ENCODE measurements at regions not wholly inside any gene's neighbourhood (a gene's known extent, or its start where the extent isn't known, plus 50 kb on each side); places are given as distances from the start of the nearest gene placed in this dataset.

DNA sequence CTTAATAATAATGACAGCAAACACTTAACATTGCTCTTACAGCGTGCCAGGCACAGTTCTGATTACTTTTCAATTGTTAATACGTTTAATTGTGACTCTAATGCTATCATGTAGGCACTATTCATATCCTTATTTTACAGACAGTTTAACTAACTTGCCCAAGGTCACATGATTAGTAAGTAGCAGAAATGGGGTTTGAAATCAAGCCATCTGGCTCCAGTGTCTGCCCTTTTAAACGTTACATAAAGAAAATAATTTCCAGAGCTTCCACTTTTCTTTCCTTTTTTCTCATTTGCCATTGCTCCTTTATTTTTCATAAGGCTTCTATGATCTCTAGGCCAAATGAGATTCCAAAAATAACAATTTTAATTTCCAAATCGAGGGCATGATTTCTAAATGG is 50.6 kb upstream of the IKZF2 start:
- no peak for DNase-seq

DNA sequence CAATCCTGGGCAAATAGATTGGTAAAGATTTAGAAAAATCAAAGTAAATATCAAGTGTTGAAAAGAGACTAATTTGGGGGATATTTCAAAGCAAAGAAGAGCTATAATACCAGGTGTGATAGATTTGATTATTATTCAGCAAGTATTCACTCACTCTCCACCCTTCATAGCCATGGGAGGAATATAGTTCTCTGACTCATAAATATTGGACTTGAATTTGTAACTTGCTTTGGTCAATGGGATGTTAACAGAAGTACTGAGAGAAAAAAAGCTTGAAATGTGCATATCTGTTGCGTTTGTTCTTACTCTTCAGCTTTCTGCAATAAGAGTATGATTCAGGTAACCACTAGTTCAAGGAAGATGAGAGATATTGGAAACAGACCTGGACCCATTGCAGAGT is 54.5 kb upstream of the IKZF2 start:
- no peak for DNase-seq

DNA sequence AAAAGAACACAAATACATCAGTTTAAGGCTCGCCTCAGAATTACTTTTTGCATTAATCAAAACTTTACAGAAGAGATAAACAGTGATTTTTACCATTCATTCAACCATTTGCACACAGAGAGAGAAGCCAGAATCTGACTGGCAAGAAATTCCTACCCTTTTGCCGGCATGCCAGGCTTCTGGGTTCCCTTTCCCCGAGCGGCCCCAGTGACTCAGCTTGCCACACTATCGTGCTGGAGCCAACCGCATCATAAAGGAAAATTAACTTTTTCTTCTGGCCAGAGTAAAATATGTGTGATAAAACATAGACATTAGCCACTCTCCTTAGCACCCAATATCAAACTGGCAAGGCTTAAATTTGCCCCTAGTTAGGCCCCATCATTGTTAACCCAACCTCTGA is 61.8 kb upstream of the IKZF2 start:
- DNase-seq, result no peak

DNA sequence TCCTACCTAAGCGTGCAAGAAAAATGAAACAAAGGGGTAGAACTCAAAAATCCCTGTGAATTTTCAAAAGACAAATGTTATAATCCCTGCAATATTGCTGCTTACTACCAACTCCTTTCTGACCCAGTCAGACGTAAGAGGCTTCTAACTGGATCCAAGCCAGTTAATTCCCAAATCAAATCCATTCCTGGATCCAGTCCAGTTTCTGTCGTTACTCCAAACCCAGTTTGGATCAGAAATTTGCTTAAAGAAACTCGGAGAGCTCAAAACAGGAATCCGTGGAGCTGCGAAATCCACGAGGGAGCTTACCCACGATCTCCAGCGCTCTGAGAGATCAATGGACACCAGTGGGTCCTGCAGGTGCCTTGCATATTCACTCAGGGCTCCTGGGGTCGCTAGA is 62.8 kb upstream of the IKZF2 start:
- no peak for DNase-seq

DNA sequence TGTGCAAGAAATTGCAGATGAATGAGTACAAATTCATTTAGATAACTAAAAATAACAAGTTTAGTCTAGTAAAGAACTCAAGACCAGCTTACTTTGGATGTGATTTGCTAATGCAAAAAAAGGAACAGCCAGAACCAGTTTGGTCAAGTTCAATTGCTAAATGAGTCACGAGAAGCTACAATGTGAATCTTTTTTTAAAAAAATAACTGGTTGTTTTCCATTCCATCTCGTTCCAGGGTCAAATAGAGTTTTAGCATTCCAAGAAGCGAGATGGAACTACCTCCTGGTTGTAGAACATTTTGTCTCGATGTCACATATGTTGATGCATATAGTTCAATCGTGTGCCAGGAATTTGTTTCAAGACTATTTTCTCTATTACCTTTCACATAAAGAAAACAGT is 65.0 kb upstream of the IKZF2 start:
- DNase-seq, result no peak

DNA sequence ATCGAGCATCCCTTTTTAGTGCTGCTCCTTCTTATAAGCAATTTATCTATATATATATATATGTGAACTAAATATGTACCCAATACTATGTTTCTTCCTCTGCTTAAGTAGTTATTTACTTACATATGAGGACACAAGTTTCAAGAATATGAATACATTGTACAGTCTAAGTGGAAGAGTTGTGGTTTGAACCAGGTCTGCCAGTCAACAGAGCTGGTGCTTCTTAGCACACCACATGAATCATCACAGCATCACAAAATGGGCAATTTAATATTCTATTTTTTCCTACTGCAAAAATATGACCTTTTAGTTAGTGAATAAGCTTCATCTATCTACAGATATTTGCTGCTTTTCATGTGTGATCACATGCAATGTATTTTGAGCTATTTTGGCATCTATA is 64.4 kb upstream of the SPAG16 start:
- no peak for DNase-seq

DNA sequence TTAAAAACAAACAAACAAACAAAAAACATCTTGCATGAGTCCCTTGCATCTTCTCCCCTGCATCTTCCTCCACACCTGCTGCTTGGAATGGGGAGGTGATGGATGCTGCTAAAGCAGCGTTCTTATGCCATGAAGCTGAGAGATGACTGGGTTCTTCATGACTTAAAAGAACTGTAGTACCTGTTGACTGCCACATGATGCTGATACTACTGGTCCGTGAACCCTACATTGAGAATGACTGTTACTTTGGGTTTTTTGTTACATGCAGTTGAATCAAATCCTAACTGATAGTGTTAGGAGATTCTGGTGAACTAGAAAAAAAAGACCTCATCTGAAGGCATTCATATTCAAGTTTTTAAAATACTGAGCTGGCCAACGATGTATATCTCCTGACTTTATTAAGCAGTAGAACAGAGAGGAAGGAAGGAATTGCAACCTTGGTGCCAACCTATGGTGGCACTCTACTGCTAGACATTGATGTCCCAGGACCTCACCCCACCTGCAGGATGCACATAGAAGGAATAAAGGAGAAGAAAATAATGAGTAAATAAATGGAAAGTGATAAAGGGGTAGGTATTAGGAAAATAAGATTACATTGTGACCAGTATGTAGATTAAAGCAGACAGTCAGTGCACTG is 63.2 kb upstream of the SPAG16 start:
- DNase-seq, result no peak

DNA sequence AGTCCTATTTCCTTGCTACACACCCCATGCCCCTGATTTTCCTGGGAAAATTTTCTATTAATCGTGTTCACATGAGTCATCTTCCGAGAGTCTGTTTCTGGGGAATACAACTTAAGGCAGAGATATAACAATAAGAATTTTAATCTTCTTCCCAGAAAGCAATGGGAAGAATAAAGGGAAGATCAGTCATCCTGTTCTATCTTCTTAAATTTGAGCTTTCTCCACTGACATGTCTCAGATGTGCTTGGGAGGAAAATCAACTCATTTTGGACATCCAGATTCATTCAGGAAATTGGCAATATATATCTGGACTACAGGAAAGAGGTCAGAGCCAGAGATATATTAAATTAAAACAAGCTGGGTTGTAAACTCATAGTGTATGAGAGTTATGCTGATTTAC is 62.3 kb upstream of the SPAG16 start:
- DNase-seq, result no peak

DNA sequence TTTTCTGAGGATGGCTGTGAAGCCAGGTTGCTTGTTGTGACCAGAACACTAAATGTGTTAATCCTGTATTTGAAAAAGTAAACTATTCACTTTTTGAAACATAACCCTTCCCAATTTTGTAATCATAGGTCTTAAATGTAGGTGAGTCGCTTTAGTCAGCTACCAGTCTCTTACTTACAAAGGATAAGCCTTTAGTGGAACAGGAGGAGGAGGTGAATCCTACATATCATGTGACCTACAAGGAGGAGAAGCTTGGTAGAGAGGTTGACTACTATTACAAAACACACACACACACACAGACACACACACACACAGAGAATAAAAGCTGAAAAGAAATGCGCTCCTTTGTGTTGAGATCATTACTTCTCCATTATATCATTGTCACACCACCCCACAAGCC is 59.9 kb upstream of the SPAG16 start:
- DNase-seq, result no peak

DNA sequence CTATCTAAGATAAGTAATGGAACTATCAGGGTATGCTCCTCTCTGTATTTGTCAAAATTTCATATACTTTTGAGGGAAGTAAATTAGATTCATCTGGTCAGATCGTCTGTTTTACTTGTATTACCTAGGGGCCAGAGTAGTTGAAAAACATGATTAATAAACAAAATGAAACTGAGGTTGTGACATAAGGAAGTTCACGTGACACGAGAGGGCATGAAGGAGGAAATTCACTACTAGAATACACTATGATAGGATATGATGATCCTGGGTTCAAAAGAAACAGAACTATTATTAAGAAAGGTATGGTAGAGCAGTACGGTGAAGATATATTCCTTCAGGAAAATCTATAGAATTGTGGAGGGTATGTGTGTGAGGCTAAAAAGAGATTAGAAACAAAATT is 58.4 kb upstream of the SPAG16 start:
- DNase-seq, result no peak

DNA sequence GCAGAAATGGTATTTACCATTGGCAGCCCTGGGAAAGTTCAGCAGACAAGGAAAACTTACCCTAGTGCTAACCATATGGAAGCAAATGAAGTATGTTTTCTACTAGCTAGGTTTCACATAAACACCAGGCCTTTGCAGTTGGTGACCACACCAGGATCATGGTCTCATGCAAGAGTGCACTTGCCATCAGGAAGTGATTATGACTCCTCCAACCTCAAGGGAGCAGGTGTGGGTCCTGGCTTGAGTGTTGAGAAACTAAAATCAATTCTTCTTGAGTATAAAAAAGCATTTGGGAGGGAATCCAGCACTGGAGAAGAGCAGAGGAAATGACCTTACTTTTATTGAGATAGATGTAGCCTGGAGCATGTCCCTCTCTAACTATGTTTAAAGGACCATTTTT is 56.8 kb upstream of the SPAG16 start:
- DNase-seq, result no peak

DNA sequence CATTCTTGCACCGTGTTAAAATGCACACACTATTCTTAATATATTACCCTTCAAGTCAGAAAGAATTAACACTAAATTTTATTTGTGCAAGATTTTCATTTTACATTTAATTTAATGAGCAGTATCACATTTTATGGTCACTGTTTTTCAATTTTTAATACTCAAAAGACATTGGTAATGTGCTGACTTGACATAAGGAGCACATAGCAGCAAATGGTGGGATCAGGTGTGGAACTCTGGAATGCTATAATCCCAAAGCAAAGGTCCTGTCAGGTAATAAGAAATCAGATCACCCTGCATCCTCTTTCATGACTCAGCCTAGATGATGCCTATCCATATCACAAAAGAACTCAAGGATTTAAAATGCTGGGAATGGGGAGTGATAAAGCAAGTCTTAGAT is 55.6 kb upstream of the SPAG16 start:
- no peak for DNase-seq

DNA sequence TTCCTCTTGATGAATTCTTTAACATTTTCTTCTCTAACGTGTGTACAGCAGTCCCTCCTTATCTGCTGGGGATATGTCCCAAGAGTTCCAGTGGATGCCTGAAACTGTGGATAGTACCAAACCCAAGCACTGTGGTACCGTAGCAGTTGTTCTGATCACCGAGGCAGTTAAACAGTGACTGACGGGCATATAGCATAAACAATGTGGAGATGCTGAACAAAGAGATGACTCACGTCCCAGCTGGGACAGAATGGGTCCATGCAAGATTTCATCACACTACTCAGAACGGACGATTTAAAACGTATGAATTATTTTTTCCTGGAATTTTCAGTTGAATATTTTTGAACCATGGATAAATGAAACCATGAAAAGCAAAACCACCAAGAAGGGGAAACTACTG is 54.5 kb upstream of the SPAG16 start:
- DNase-seq, result no peak

DNA sequence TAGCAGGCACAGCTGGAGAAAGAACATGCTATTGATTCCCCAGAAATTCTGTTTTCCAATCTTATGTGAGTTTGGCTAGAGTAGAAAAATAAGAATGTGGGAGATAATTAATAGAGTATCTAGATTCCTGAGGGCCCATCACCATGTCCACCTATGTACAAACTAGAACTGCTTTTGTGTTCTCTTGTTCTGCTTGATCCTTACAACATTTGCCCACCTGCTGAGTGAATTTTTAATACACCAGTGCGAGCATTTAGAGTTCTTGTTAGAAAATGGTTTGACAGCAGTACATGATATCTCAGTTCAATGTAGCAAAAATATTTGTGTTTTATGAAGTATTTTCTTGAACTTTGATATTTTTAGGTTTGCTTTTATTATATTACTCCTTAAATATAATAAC is 52.3 kb upstream of the SPAG16 start:
- no peak for DNase-seq

DNA sequence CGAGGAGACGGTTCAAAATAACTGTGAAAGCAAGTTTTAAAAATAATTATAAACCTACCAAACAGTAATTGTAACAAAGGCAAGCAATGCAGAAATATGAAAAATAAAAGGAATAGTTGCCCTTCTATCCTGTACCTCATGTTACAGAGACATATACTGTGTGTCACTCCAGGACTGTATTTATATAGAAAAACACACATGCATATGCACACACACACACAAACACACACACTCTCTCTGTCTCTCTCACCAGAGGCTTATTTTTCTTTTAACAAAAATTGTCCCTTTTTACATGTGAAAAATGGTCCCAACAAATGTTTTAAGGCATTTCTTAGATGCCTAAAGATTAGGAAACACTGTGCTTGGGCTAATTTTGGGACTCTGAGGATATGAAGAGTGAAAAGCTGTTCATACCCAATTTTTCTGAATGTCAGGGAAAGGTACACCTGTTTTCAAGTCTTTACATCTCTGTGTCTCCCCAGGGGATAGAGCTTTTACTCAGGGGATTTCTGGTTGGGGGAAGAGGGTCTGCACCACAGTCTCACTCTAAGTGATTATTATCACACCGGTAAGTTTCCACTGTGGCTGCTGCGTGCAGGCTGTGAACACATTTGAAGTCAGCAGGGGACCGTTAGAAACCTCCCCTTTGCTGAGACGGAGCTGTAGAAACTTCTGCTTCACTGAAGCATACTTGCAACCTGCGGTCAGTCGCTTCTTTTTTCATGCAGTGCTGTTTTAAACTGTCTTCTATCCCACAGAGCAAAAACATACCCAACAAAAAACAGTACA is 51.4 kb upstream of the SPAG16 start:
- peak in 1 of 2 experiments; percentile 29 for DNase-seq

DNA sequence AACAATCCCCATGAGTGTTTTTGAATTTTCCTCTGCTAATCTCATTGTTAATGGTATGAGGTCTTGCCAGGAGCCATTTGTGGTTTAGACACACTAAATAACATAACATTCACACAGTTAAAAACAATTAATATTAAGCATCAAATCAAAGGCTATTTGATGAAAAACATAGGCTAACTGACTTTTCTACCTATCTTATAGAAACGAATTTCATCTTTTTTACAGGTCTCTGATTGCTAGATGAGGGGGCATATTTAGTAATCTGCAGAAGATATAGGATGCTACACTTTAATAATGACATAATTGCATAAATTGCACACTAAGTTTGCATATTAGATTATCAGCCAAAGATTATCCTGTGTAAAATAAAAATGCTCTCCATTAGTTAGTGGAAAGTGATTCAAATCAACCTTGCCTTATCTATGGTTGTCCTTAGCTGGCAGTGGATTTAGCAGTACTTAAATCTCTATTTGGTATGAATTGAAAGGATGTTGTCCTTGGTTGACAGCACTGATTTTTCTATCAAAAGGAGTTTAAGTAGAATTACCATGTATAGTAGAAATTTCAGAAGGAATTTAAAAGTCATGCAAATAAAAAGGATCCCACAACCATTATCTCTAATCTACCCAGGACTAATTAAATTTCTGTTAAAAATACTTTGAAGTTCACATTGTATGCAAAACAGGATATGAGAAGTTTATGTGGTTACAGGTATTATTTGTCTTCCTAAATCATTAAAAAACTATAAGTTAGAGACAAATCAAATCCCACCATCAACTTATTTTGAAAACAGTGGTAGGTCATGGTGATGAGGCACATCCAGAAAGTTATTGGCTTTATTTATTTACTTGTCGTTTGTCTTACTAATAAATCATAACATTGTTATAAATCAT is 50.6 kb upstream of the SPAG16 start:
- no peak for DNase-seq

Measured in stimulated activated CD4-positive, alpha-beta T cell treated with anti-CD3 and anti-CD28 coated beads, Interleukin-4, amount 100 ng/mL, for 4 hours (primary cell).